Motor neuron (in vitro differentiated cells): ENCODE measurements at regions not wholly inside any gene's neighbourhood (a gene's known extent, or its start where the extent isn't known, plus 50 kb on each side); places are given as distances from the start of the nearest gene placed in this dataset.
A peak's percentile ranks its signal among the peaks of the same experiment; 100 is the strongest.

Experiments
- ATAC-seq, 8 experiments: fragments of 200-7000 bp; cut with Tn5 transposase; replicated peaks in 6 of 8; 2 replicates each; pipeline ENCODE4 v1.8.0; 2021; ENCODE audit warnings: mild to moderate bottlenecking in 8 of 8, moderate library complexity in 8 of 8
- H3K27ac ChIP-seq, 2 donors: fragments of 250-450 bp; sonication (Bioruptor Pico); 2 replicates each; pipeline ENCODE4 v1.9.0; 2021; ENCODE audit warnings: antibody characterized with exemption in 2 of 2, mild to moderate bottlenecking in 2 of 2, moderate library complexity in 1 of 2
- H3K4me1 ChIP-seq, 2 donors: fragments of 250-450 bp; sonication (Bioruptor Pico); replicated peaks in 1 of 2; 2 replicates each; pipeline ENCODE4 v1.6.1; 2021; ENCODE audit warnings: antibody characterized with exemption in 2 of 2, mild to moderate bottlenecking in 2 of 2, moderate library complexity in 1 of 2
- H3K4me3 ChIP-seq, 5 donors: fragments of 250-450 bp; sonication (Bioruptor Pico); 2 replicates each; pipeline ENCODE4 v1.9.0; 2021; ENCODE audit warnings: antibody characterized with exemption in 5 of 5, mild to moderate bottlenecking in 5 of 5, moderate library complexity in 4 of 5
- WGBS, 10 experiments: fragments of 450-650 bp; shearing (Covaris generic); methylation state at CpG; one replicate each; pipeline ENCODE4 v1.0.0; 2022; 5-methylcytosine and 5-hydroxymethylcytosine counted together
- in situ Hi-C, 9 experiments: fragments of 400-800 bp; cut with MboI; loops; one replicate each; pipeline ENCODE4 v1.15.0; 2021; ENCODE audit warnings: low sequenced_read_pairs in 9 of 9, low pct_unique_long_range_greater_than_20kb in 2 of 9; ENCODE audit not compliant: unreplicated experiment in 9 of 9

GRCh38 chr6:80676386-80676785 is 569.9 kb downstream of the BCKDHB start:
- in situ Hi-C loops: loop anchor here in 1 of 9 experiments (25.0 kb wide), 1 partner anchor 464 kb away; no protein-coding TSS in a partner anchor
- H3K4me1 ChIP-seq: no peaks in the 10 kb centered on the region
- H3K4me3 ChIP-seq: no peak overlapping the region
- no peak for ATAC-seq
- no peak overlapping the region for H3K27ac ChIP-seq
- 56 to 100% (median 84%) methylated on average over 1 to 3 of the region's 3 CpGs for WGBS, 10 experiments

- in situ Hi-C loops: loop anchor here in 1 of 9 experiments (25.0 kb wide), 1 partner anchor 462 kb away; no protein-coding TSS in a partner anchor
- Histone ChIP-seq H3K4me1 (no peaks in the 10 kb centered on the region), H3K27ac (no peak overlapping the region), H3K4me3 (no peak overlapping the region)
- 71 to 100% (median 82%) methylated on average over 1 of the region's 1 CpG; no CpG with 5 or more reads in 4 of the 10 experiments for WGBS, 10 experiments
- no peak for ATAC-seq
Observed at GRCh38 chr6:80674669-80675068, 568.2 kb downstream of the BCKDHB start.

GRCh38 chr6:80673367-80673766 is 566.9 kb downstream of the BCKDHB start:
- ATAC-seq: no peak
- no peak overlapping the region for H3K27ac ChIP-seq
- no peak overlapping the region for H3K4me3 ChIP-seq
- H3K4me1 ChIP-seq: no peaks in the 10 kb centered on the region
- in situ Hi-C loops: no loop called here

GRCh38 chr6:80667006-80667405 is 560.5 kb downstream of the BCKDHB start:
- no peak for ATAC-seq
- H3K4me3 ChIP-seq: no peak overlapping the region
- in situ Hi-C loops: no loop called here
- H3K4me1 ChIP-seq: peaks cover 0 to 5% of the 10 kb centered on the region in 2 donors
- H3K27ac ChIP-seq: no peak overlapping the region

GRCh38 chr6:80658926-80659325 is 552.5 kb downstream of the BCKDHB start:
- WGBS, 10 experiments: 0 to 97% (median 80%) methylated on average over 1 to 18 of the region's 19 CpGs; no CpG with 5 or more reads in 3 of the 10 experiments

GRCh38 chr6:80647156-80647555 is 540.7 kb downstream of the BCKDHB start:
- 30 to 100% (median 47%) methylated on average over 1 to 4 of the region's 4 CpGs; no CpG with 5 or more reads in 1 of the 10 experiments for WGBS, 10 experiments
- ATAC-seq: peak in 4 of 8 experiments; percentile 15 to 82 (median 33)
- in situ Hi-C loops: no loop called here

More at GRCh38 chr6:80658926-80659325, 552.5 kb downstream of the BCKDHB start:
- H3K4me3 ChIP-seq: no peak overlapping the region
- in situ Hi-C loops: no loop called here
- H3K27ac ChIP-seq: no peak overlapping the region
- no peaks in the 10 kb centered on the region for H3K4me1 ChIP-seq
- no peak for ATAC-seq

GRCh38 chr6:80643881-80644280 is 537.4 kb downstream of the BCKDHB start:
- WGBS, 10 experiments: 43 to 100% (median 86%) methylated on average over 1 to 2 of the region's 2 CpGs; no CpG with 5 or more reads in 1 of the 10 experiments
- Histone ChIP-seq H3K27ac (no peak overlapping the region), H3K4me3 (no peak overlapping the region), H3K4me1 (peaks cover 11 to 15% of the 10 kb centered on the region in 2 donors)
- in situ Hi-C loops: no loop called here
- ATAC-seq: no peak

More at GRCh38 chr6:80647156-80647555, 540.7 kb downstream of the BCKDHB start:
- H3K4me1 ChIP-seq: peaks cover 0 to 3% of the 10 kb centered on the region in 2 donors
- H3K4me3 ChIP-seq: no peak overlapping the region
- H3K27ac ChIP-seq: no peak overlapping the region

GRCh38 chr6:80642452-80642851 is 536.0 kb downstream of the BCKDHB start:
- ATAC-seq: no peak
- H3K4me3 ChIP-seq: no peak overlapping the region
- in situ Hi-C loops: no loop called here
- H3K27ac ChIP-seq: no peak overlapping the region
- peaks cover 22 to 28% of the 10 kb centered on the region in 2 donors for H3K4me1 ChIP-seq

GRCh38 chr6:80641591-80641990 is 535.1 kb downstream of the BCKDHB start:
- Histone ChIP-seq H3K4me1 (peaks cover 22 to 28% of the 10 kb centered on the region in 2 donors), H3K27ac (no peak overlapping the region), H3K4me3 (no peak overlapping the region)
- ATAC-seq: no peak
- in situ Hi-C loops: no loop called here
- WGBS, 10 experiments: 40 to 100% (median 93%) methylated on average over 1 to 2 of the region's 2 CpGs; no CpG with 5 or more reads in 2 of the 10 experiments

GRCh38 chr6:80640176-80640575 is 533.7 kb downstream of the BCKDHB start:
- Histone ChIP-seq H3K4me3 (no peak overlapping the region), H3K4me1 (peaks cover 22 to 28% of the 10 kb centered on the region in 2 donors), H3K27ac (no peak overlapping the region)
- in situ Hi-C loops: no loop called here
- ATAC-seq: no peak
- 0 to 63% (median 20%) methylated on average over 1 of the region's 1 CpG; no CpG with 5 or more reads in 1 of the 10 experiments for WGBS, 10 experiments

GRCh38 chr6:80639181-80639629 is 532.7 kb downstream of the BCKDHB start:
- Histone ChIP-seq H3K4me3 (no peak overlapping the region), H3K27ac (peak overlapping the region; percentile 66 to 78), H3K4me1 (peaks cover 22 to 28% of the 10 kb centered on the region in 2 donors)
- ATAC-seq: peak in 5 of 8 experiments; percentile 15 to 23 (median 18)
- 39 to 100% (median 77%) methylated on average over 2 of the region's 2 CpGs; no CpG with 5 or more reads in 2 of the 10 experiments for WGBS, 10 experiments
- in situ Hi-C loops: no loop called here

- H3K4me1 ChIP-seq: peaks cover 22 to 28% of the 10 kb centered on the region in 2 donors
Observed at GRCh38 chr6:80638213-80639055, 532.0 kb downstream of the BCKDHB start.

GRCh38 chr6:80637312-80637711 is 530.8 kb downstream of the BCKDHB start:
- H3K27ac ChIP-seq: no peak overlapping the region
- in situ Hi-C loops: no loop called here

More at GRCh38 chr6:80638213-80639055, 532.0 kb downstream of the BCKDHB start:
- peak overlapping the region; percentile 66 to 78 for H3K27ac ChIP-seq
- in situ Hi-C loops: no loop called here
- no peak overlapping the region for H3K4me3 ChIP-seq
- peak; percentile 97 to 100 (median 99) for ATAC-seq
- WGBS, 10 experiments: 36 to 100% (median 51%) methylated on average over 1 to 6 of the region's 9 CpGs

More at GRCh38 chr6:80637312-80637711, 530.8 kb downstream of the BCKDHB start:
- H3K4me1 ChIP-seq: peaks cover 22 to 28% of the 10 kb centered on the region in 2 donors
- no peak for ATAC-seq
- no peak overlapping the region for H3K4me3 ChIP-seq
